IPS-18c (cell line): ENCODE measurements at regions not wholly inside any gene's neighbourhood (a gene's known extent, or its start where the extent isn't known, plus 50 kb on each side); places are given as distances from the start of the nearest gene placed in this dataset.
A peak's percentile ranks its signal among the peaks of the same experiment; 100 is the strongest.

Source experiments
- H3K4me3 ChIP-seq: 2 replicates; pipeline ENCODE4 v1.7.0; 2013; ENCODE audit warnings: low read depth, mild to moderate bottlenecking, low read length, moderate library complexity; ENCODE audit not compliant: insufficient read depth
- H3K9me3 ChIP-seq: one replicate; pipeline ENCODE4 v1.6.1; 2013; ENCODE audit warnings: mild to moderate bottlenecking, low read length, moderate library complexity; ENCODE audit not compliant: control insufficient read depth, insufficient read depth

DNA sequence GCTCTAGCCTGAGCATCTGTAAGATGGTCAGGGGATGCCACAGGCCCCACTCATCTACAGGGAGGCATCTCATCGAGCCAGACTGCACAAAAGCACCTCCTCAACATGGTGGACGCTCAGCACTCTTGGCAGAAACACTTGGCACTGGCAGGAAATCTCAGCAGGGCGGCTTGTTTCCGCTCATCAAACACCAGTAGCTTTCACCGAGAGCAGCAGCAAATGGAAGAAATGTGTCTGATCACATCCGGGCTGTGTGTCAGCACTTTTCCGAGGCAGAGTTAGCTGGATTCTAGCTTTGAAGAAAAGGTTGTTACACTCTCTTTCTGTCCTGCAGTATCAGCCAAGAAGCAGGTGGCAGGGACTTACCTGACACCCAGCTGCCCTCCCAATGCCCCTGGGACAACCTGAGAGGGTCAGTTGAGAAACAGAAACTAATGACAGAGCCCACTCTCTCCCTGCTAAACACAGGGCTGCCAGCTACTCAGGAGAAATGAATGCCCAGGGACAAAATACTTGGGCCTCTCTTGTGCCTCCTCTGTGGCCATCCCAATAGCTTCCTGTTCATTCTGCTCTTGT lies 68.9 kb upstream of the FZD7 start:
- Histone ChIP-seq H3K9me3 (no peaks in the 10 kb centered on the region), H3K4me3 (no peak overlapping the region)

DNA sequence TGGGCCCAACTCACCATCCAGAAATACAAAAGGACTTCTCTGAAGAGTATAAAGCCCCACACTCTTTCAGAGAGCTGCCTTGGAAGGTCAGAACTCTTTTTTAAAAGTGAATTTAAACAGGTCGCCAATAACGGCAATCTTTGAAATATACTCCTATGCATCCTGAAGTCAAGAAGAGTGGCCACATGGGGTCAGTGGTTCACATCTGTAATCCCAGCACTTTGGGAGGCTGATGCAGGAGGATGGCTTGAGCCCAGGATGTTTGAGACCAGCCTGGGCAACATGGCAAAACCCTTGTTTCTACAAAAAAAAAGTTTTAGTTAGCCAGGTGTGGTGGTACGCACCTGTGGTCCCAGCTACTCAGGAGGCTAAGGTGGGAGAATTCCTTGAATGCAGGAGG lies 68.1 kb upstream of the FZD7 start:
- Histone ChIP-seq H3K9me3 (no peaks in the 10 kb centered on the region), H3K4me3 (no peak overlapping the region)

DNA sequence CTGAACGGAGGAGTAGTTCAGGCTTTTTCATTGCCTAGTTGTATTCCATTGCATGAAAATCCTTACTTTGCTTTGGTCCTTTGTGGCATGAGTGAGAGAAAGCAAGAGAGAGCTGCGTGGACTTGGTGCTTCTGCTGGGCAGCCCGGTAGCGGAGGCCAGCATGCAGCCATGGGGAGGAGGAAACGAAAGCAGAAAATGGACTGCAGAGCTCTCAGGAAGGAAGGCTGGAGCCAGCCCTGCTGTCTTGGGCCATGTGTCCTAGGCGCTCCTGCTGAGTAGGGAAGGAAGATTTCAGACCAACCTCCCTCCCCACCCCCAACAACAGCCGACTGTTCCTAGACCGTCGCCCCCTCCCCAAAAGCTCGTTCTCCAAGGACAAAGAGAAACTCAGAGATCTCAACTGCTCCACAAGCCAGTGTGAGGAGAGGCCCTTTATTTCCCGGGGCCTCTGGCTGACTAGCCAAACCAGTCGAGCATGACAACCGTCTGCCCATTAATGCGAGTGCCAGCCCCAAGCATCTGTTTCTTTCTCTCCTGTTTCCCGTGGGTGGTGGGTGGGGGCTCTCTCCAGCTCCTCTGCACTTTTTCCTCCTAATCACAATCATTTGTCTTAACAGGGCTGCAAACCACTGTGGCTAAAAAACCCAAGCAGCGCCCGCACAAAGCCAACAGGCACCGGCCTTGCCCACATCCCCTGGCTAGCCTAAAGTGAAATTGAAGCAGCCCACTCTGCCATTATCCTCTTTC lies 66.8 kb upstream of the FZD7 start:
- no peaks in the 10 kb centered on the region for H3K9me3 ChIP-seq
- no peak overlapping the region for H3K4me3 ChIP-seq

GRCh38 chr2:201968050-201968449 lies 65.6 kb upstream of the FZD7 start:
- Histone ChIP-seq H3K9me3 (no peaks in the 10 kb centered on the region), H3K4me3 (no peak overlapping the region)

GRCh38 chr2:201968476-201968875 lies 65.2 kb upstream of the FZD7 start:
- H3K9me3 ChIP-seq = no peaks in the 10 kb centered on the region
- no peak overlapping the region for H3K4me3 ChIP-seq

GRCh38 chr2:201969241-201969937 lies 64.3 kb upstream of the FZD7 start:
- no peak overlapping the region for H3K4me3 ChIP-seq
- H3K9me3 ChIP-seq = no peaks in the 10 kb centered on the region

- Histone ChIP-seq H3K9me3 (no peaks in the 10 kb centered on the region), H3K4me3 (no peak overlapping the region)
These were observed 63.5 kb upstream of the FZD7 start for GRCh38 chr2:201969938-201970785.

DNA sequence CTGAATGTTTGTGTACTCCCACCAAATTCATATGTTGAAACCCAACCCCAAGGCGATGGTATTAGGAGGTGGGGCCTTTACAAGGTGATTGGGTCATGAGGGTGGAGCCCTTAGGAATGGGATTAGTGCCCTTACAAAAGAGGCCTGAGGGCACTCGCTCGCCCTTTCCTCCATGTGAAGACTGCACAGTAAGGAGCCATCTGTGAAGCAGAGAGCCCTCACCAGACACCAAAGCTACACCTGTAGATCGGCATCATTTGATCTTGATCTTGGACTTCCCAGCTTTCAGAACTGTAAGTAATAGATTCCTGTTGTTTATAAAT lies 62.9 kb upstream of the FZD7 start:
- Histone ChIP-seq H3K9me3 (no peaks in the 10 kb centered on the region), H3K4me3 (no peak overlapping the region)

DNA sequence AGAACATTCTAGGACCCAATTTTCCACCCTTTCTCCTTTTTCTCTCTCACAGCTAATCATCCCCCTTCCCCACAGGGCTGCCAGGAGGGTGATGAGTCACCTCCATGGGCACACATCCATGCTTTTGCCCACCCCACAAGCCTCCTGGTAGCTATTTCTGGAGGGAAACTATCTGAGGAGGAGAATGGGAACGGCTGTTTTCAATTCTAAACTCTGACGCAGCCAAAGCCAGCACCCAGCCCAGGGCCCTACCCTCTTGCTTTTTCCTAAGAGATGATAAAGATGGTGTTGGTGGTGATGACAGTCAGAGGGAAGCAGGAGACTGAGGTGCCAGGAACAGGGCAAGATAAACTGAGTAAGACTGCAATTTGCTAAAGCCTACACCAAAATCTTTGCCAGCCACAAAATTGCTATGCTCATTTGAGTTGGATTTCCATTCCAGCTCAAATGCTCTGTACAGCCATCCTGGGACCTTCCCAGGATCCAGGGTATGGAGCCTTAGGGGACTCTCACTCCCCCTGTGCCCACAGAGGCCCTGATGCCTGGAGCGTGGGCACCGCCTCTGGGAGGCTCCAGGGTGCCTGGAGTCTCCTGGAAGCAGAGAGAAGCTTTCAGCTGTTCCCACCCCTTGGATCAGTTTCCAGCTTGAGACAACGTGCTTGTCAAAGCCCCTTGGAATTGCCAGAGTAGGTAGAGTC lies 62.0 kb upstream of the FZD7 start:
- H3K9me3 ChIP-seq = no peaks in the 10 kb centered on the region

GRCh38 chr2:201972621-201973255 lies 60.9 kb upstream of the FZD7 start:
- H3K4me3 ChIP-seq = peak overlapping the region; percentile 21; the same call in 1 of the 2 replicates
- H3K9me3 ChIP-seq = no peaks in the 10 kb centered on the region

More for the DNA sequence above, 62.0 kb upstream of the FZD7 start:
- H3K4me3 ChIP-seq = no peak overlapping the region

DNA sequence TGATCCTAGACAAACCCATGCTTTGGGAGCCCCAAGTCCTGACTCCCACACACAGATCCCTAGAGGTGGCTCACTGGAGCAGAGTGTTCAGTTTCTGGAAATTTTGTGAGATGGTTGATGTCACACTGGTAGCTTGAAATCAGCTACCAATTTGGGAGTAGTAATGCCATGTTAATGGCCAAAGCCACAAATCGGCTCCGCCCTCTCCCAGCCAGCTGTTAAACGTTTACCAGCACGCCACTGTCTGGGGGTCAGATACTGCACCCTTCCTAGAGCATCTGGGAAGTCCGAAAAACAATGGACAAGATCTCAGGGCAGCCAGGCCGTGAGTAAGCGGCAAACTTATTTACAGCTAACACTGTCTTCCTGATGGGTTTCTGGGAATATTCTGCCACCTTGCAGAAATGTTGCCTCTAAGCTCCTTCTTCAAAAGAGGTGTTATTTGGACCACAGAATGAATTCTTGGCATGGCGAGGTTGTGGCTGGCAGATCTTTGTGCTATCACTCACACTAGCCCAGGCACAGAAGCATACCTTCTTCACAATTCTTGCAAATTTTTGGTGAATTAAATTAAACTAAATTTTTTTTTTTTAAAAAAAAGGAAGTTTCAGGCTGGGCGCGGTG lies 60.2 kb upstream of the FZD7 start:
- Histone ChIP-seq H3K9me3 (no peaks in the 10 kb centered on the region), H3K4me3 (no peak overlapping the region)

GRCh38 chr2:201974171-201975100 lies 59.2 kb upstream of the FZD7 start:
- no peak overlapping the region for H3K4me3 ChIP-seq
- H3K9me3 ChIP-seq = no peaks in the 10 kb centered on the region

GRCh38 chr2:201975434-201975833 lies 58.2 kb upstream of the FZD7 start:
- Histone ChIP-seq H3K4me3 (no peak overlapping the region; the same call in 1 of the 2 replicates), H3K9me3 (no peaks in the 10 kb centered on the region)

GRCh38 chr2:201975964-201976612 lies 57.6 kb upstream of the FZD7 start:
- H3K9me3 ChIP-seq = no peaks in the 10 kb centered on the region
- no peak overlapping the region for H3K4me3 ChIP-seq

DNA sequence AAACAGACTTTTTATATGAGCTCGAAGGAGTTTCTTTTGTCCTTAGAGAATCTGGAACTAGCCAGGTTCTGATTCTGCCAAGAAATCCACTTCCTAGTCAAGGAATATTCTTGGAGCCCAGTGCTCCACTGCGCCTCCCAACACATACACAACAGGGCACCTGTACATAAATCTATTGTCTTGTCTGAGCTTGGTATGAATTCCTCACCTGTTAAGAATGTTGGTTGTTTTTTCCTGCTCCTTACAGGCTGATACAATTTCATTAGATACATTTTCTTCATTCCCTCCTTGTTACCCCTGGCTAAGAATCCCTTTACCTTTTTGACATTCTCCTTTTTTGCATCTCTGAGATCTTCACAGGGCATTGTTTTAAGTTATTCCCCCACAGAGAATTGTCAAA lies 56.0 kb upstream of the FZD7 start:
- H3K9me3 ChIP-seq = no peaks in the 10 kb centered on the region
- no peak overlapping the region for H3K4me3 ChIP-seq
